Esophagus muscularis mucosa (tissue), 4 donors: ENCODE measurements at regions not wholly inside any gene's neighbourhood (a gene's known extent, or its start where the extent isn't known, plus 50 kb on each side); places are given as distances from the start of the nearest gene placed in this dataset.
"Not testable (repeated sequence)": the region's sequence is repeated elsewhere in the genome, so short reads cannot be mapped to it uniquely, and the experiment has no call there.

Source experiments
- DNase-seq: peaks from one replicate; pipeline ENCODE4 v3.0.0-alpha.2; 2017; ENCODE audit errors: extremely low spot score
- H3K27ac ChIP-seq, 4 donors: fragments of 200-600 bp; sonication (generic); replicated peaks in 1 of 4; 1 replicate in 3 of 4; 2 replicates in 1 of 4; pipeline ENCODE4 v1.5.1; 2016 to 2019; ENCODE audit warnings: mild to moderate bottlenecking in 1 of 4
- H3K27me3 ChIP-seq, 4 donors: fragments of 200-600 bp; sonication (generic); one replicate each; pipeline versions ENCODE4 v1.5.1 to v1.6.0; 2016 to 2019
- H3K36me3 ChIP-seq, 4 donors: fragments of 200-600 bp; sonication (generic); one replicate each; pipeline ENCODE4 v1.5.1; 2016 to 2019
- H3K4me1 ChIP-seq, 4 donors: fragments of 200-600 bp; sonication (generic); one replicate each; pipeline ENCODE4 v1.5.1; 2016 to 2019
- H3K4me3 ChIP-seq, 4 donors: fragments of 200-600 bp; sonication (generic); 1 replicate in 2 of 4; 2 replicates in 2 of 4; pipeline ENCODE4 v1.5.1; 2016 to 2019; ENCODE audit warnings: mild to moderate bottlenecking in 4 of 4, moderate library complexity in 1 of 4
- H3K9me3 ChIP-seq, 4 donors: fragments of 200-600 bp; sonication (generic); 1 replicate in 3 of 4; 2 replicates in 1 of 4; pipeline ENCODE4 v1.5.1; 2016 to 2019
- CTCF ChIP-seq, 3 experiments: fragments of 200-600 bp in 2 of 3; fragments of 450-650 bp in 1 of 3; sonication (generic) in 2 of 3; IDR thresholded peaks; one replicate each; pipeline ENCODE4 v1.5.1; 2017 to 2019; ENCODE audit warnings: antibody characterized with exemption in 3 of 3, mild to moderate bottlenecking in 2 of 3, moderate library complexity in 1 of 3
- EP300 ChIP-seq: sonication (generic); formaldehyde crosslinking; IDR thresholded peaks from one replicate; pipeline ENCODE4 v1.6.1; 2017; ENCODE audit warnings: antibody characterized with exemption
- POLR2A ChIP-seq: fragments of 450-650 bp; IDR thresholded peaks from one replicate; pipeline ENCODE4 v1.6.1; 2017; ENCODE audit warnings: antibody characterized with exemption, moderate library complexity, mild to moderate bottlenecking, low read depth
- POLR2AphosphoS5 ChIP-seq, 2 donors: sonication (generic); formaldehyde crosslinking; IDR thresholded peaks; one replicate each; pipeline ENCODE4 v1.6.1; 2017; ENCODE audit warnings: antibody characterized with exemption in 2 of 2
- WGBS: methylation state at CpG from one replicate; pipeline ENCODE4 v1.1.5; 2018; 5-methylcytosine and 5-hydroxymethylcytosine counted together
- intact Hi-C: fragments of 100-400 bp; cut with DNase I; formaldehyde crosslinking; loops from one replicate; pipeline ENCODE4 v1.15.1; 2023

GRCh38 chr7:32661501-32661900 lies 166.2 kb downstream of the AVL9 start:
- intact Hi-C loops: no loop called here
- Histone ChIP-seq H3K9me3 (no peaks in the 10 kb centered on the region), H3K27me3 (no peaks in the 10 kb centered on the region), H3K36me3 (no peaks in the 10 kb centered on the region), H3K4me1 (no peaks in the 10 kb centered on the region), H3K4me3 (no peak overlapping the region), H3K27ac (no peak overlapping the region)
- DNase-seq: no peak
- 70% methylated on average over 3 of the region's 3 CpGs for WGBS
- no peak for TF ChIP-seq POLR2AphosphoS5 (IDR thresholded peaks at IDR 0.05)
- TF ChIP-seq CTCF (IDR thresholded peaks at IDR 0.05): no peak
- TF ChIP-seq POLR2A: no peak
- TF ChIP-seq EP300: no peak

GRCh38 chr7:32660936-32661335 lies 165.6 kb downstream of the AVL9 start:
- no peak for DNase-seq
- Histone ChIP-seq H3K36me3 (no peaks in the 10 kb centered on the region), H3K27ac (no peak overlapping the region), H3K9me3 (no peaks in the 10 kb centered on the region), H3K4me1 (no peaks in the 10 kb centered on the region), H3K27me3 (no peaks in the 10 kb centered on the region), H3K4me3 (no peak overlapping the region)
- intact Hi-C loops: no loop called here
- WGBS: 70% methylated on average over 2 of the region's 2 CpGs
- TF ChIP-seq EP300 (no peak), POLR2A (no peak), POLR2AphosphoS5 (IDR thresholded peaks at IDR 0.05) (no peak), CTCF (IDR thresholded peaks at IDR 0.05) (no peak)

- no peak overlapping the region for H3K4me3 ChIP-seq
- WGBS: 97% methylated on average over 9 of the region's 9 CpGs
- intact Hi-C loops: no loop called here
- H3K4me1 ChIP-seq: no peaks in the 10 kb centered on the region
- H3K27ac ChIP-seq: no peak overlapping the region
- H3K36me3 ChIP-seq: no peaks in the 10 kb centered on the region
- TF ChIP-seq POLR2AphosphoS5 (IDR thresholded peaks at IDR 0.05): no peak
- no peak for TF ChIP-seq EP300
- no peak for TF ChIP-seq POLR2A
- TF ChIP-seq CTCF (IDR thresholded peaks at IDR 0.05): no peak
- DNase-seq: no peak
- no peaks in the 10 kb centered on the region for H3K27me3 ChIP-seq
- no peaks in the 10 kb centered on the region for H3K9me3 ChIP-seq
These were observed 164.6 kb downstream of the AVL9 start for GRCh38 chr7:32659853-32660252.

- no peak overlapping the region for H3K27ac ChIP-seq
- H3K27me3 ChIP-seq: no peaks in the 10 kb centered on the region
- no peaks in the 10 kb centered on the region for H3K4me1 ChIP-seq
- DNase-seq: no peak
- no peaks in the 10 kb centered on the region for H3K9me3 ChIP-seq
- intact Hi-C loops: no loop called here
- H3K4me3 ChIP-seq: no peak overlapping the region
- no peaks in the 10 kb centered on the region for H3K36me3 ChIP-seq
- TF ChIP-seq POLR2A: no peak
- TF ChIP-seq POLR2AphosphoS5 (IDR thresholded peaks at IDR 0.05): no peak
- TF ChIP-seq EP300: no peak
- TF ChIP-seq CTCF (IDR thresholded peaks at IDR 0.05): no peak
- WGBS: 79% methylated on average over 2 of the region's 2 CpGs
These were observed 163.2 kb downstream of the AVL9 start for GRCh38 chr7:32658467-32658869.

- no peak for DNase-seq
- intact Hi-C loops: no loop called here
- H3K4me3 ChIP-seq: no peak overlapping the region
- no peaks in the 10 kb centered on the region for H3K27me3 ChIP-seq
- H3K27ac ChIP-seq: no peak overlapping the region
- WGBS: 74% methylated on average over 7 of the region's 7 CpGs
- TF ChIP-seq POLR2A (no peak), EP300 (no peak), CTCF (IDR thresholded peaks at IDR 0.05) (no peak), POLR2AphosphoS5 (IDR thresholded peaks at IDR 0.05) (no peak)
- no peaks in the 10 kb centered on the region for H3K4me1 ChIP-seq
- H3K9me3 ChIP-seq: no peaks in the 10 kb centered on the region
- H3K36me3 ChIP-seq: no peaks in the 10 kb centered on the region
These were observed 162.7 kb downstream of the AVL9 start for GRCh38 chr7:32658034-32658433.

GRCh38 chr7:32654549-32654948 lies 159.3 kb downstream of the AVL9 start:
- DNase-seq, intact Hi-C loops, H3K27ac ChIP-seq, H3K27me3 ChIP-seq, H3K4me3 ChIP-seq, H3K9me3 ChIP-seq, H3K36me3 ChIP-seq, H3K4me1 ChIP-seq: not testable (repeated sequence)
- 100% methylated on average over 1 of the region's 1 CpG for WGBS

GRCh38 chr7:32650356-32650755 lies 155.1 kb downstream of the AVL9 start:
- H3K4me1 ChIP-seq, DNase-seq, H3K36me3 ChIP-seq, H3K27me3 ChIP-seq, H3K4me3 ChIP-seq, H3K27ac ChIP-seq, H3K9me3 ChIP-seq, intact Hi-C loops: not testable (repeated sequence)
- WGBS: 84% methylated on average over 1 of the region's 1 CpG
